Uterus (tissue), 2 donors: ENCODE measurements at regions not wholly inside any gene's neighbourhood (a gene's known extent, or its start where the extent isn't known, plus 50 kb on each side); places are given as distances from the start of the nearest gene placed in this dataset.

Experiments
- POLR2A ChIP-seq, 2 donors: fragments of 450-650 bp; IDR thresholded peaks; one replicate each; pipeline ENCODE4 v1.6.1; 2016; ENCODE audit warnings: antibody characterized with exemption in 2 of 2, mild to moderate bottlenecking in 1 of 2, moderate library complexity in 1 of 2
- TF ChIP-seq, protein P1 (sequence below), 4 experiments: fragments of 200-600 bp in 2 of 4; fragments of 450-650 bp in 2 of 4; sonication (generic) in 2 of 4; IDR thresholded peaks; one replicate each; pipeline ENCODE4 v1.5.1; 2016 to 2019; ENCODE audit warnings: antibody characterized with exemption in 4 of 4, mild to moderate bottlenecking in 2 of 4, moderate library complexity in 1 of 4

DNA sequence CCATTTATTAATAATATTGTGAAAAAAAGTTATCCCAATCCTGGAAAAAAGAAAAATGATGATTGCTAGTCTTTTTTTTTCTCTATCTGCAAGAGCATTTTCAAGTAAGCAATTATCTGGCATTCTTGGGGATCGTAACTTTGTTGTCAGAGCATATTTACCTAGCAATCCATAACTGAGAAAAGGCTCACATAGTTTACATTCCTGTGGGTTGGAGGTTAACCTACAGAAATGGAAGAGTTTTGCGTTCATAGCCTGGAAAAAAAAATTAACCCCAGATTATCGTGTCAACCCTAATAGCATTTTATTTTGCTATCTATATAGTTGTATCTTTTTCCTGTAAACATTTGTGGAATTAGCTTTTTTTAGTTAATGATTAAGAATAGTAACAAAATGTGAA lies 292.3 kb downstream of the DAD1 start:
- no peak for TF ChIP-seq POLR2A (IDR thresholded peaks at IDR 0.05)
- TF ChIP-seq, protein P1, sequence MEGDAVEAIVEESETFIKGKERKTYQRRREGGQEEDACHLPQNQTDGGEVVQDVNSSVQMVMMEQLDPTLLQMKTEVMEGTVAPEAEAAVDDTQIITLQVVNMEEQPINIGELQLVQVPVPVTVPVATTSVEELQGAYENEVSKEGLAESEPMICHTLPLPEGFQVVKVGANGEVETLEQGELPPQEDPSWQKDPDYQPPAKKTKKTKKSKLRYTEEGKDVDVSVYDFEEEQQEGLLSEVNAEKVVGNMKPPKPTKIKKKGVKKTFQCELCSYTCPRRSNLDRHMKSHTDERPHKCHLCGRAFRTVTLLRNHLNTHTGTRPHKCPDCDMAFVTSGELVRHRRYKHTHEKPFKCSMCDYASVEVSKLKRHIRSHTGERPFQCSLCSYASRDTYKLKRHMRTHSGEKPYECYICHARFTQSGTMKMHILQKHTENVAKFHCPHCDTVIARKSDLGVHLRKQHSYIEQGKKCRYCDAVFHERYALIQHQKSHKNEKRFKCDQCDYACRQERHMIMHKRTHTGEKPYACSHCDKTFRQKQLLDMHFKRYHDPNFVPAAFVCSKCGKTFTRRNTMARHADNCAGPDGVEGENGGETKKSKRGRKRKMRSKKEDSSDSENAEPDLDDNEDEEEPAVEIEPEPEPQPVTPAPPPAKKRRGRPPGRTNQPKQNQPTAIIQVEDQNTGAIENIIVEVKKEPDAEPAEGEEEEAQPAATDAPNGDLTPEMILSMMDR (IDR thresholded peaks at IDR 0.05): no peak
